Left ventricle myocardium inferior (tissue), 1 donor: ENCODE measurements at regions not wholly inside any gene's neighbourhood (a gene's known extent, or its start where the extent isn't known, plus 50 kb on each side); places are given as distances from the start of the nearest gene placed in this dataset.

ENCODE experiments used
- DNase-seq: peaks from one replicate; pipeline ENCODE4 v3.0.0-alpha.2; 2020
- H3K27ac ChIP-seq: fragments of 200-600 bp; replicated peaks from 2 replicates; pipeline ENCODE4 v1.8.0; 2021
- H3K27me3 ChIP-seq: fragments of 200-600 bp; 2 replicates; pipeline ENCODE4 v1.8.0; 2021; ENCODE audit warnings: low read depth
- H3K36me3 ChIP-seq: fragments of 200-600 bp; 2 replicates; pipeline ENCODE4 v1.8.0; 2021
- H3K4me1 ChIP-seq: fragments of 200-600 bp; 2 replicates; pipeline ENCODE4 v1.8.0; 2021
- H3K4me3 ChIP-seq: fragments of 200-600 bp; 2 replicates; pipeline ENCODE4 v1.8.0; 2021; ENCODE audit warnings: mild to moderate bottlenecking, moderate library complexity
- H3K9me3 ChIP-seq: fragments of 200-600 bp; replicated peaks from 2 replicates; pipeline ENCODE4 v1.8.0; 2021
- intact Hi-C: fragments of 100-400 bp; cut with micrococcal nuclease; formaldehyde crosslinking; loops from one replicate; pipeline ENCODE4 v1.11.0; 2022
- TF ChIP-seq, protein P1 (sequence below): fragments of 200-600 bp; IDR thresholded peaks from 2 replicates; pipeline ENCODE4 v1.8.0; 2021; ENCODE audit warnings: antibody characterized with exemption, mild to moderate bottlenecking, borderline replicate concordance
- donor health status: DM: no; HTN: yes; CAD: no; lungs with severe emphysema.

DNA sequence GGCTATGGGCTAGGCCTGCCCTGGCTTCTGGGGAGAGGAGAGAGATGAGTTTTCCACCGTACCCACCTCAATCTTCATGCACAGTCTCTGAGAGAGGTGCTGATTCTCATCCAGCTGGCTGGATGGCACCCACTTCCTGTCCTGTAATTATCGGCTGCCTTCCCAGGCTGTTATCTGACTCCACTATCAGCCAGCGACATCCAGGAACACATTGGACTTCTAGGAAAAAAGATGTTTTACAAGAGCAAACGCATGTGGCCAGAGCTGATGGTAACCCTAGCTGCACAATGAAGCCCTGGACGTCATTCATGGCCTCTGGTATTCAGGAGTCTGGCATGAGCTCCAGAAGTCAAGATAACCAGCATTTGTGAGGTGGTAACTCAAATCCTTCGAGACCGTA is 137.4 kb downstream of the EHF start:
- Histone ChIP-seq H3K27ac (no peak overlapping the region), H3K4me1 (no peaks in the 10 kb centered on the region), H3K36me3 (no peaks in the 10 kb centered on the region), H3K9me3 (peaks cover 7% of the 10 kb centered on the region), H3K27me3 (peaks cover 20% of the 10 kb centered on the region), H3K4me3 (no peak overlapping the region)
- intact Hi-C loops = no loop called here
- DNase-seq = no peak
- TF ChIP-seq, protein P1, sequence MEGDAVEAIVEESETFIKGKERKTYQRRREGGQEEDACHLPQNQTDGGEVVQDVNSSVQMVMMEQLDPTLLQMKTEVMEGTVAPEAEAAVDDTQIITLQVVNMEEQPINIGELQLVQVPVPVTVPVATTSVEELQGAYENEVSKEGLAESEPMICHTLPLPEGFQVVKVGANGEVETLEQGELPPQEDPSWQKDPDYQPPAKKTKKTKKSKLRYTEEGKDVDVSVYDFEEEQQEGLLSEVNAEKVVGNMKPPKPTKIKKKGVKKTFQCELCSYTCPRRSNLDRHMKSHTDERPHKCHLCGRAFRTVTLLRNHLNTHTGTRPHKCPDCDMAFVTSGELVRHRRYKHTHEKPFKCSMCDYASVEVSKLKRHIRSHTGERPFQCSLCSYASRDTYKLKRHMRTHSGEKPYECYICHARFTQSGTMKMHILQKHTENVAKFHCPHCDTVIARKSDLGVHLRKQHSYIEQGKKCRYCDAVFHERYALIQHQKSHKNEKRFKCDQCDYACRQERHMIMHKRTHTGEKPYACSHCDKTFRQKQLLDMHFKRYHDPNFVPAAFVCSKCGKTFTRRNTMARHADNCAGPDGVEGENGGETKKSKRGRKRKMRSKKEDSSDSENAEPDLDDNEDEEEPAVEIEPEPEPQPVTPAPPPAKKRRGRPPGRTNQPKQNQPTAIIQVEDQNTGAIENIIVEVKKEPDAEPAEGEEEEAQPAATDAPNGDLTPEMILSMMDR = no peak

- H3K4me1 ChIP-seq = no peaks in the 10 kb centered on the region
- H3K9me3 ChIP-seq = peaks cover 5% of the 10 kb centered on the region
- H3K27ac ChIP-seq = no peak overlapping the region
- intact Hi-C loops = no loop called here
- H3K27me3 ChIP-seq = peaks cover 20% of the 10 kb centered on the region
- no peaks in the 10 kb centered on the region for H3K36me3 ChIP-seq
- TF ChIP-seq, protein P1 = no peak
- H3K4me3 ChIP-seq = no peak overlapping the region
- no peak for DNase-seq
Observed at GRCh38 chr11:34757026-34757451, 136.1 kb downstream of the EHF start.

DNA sequence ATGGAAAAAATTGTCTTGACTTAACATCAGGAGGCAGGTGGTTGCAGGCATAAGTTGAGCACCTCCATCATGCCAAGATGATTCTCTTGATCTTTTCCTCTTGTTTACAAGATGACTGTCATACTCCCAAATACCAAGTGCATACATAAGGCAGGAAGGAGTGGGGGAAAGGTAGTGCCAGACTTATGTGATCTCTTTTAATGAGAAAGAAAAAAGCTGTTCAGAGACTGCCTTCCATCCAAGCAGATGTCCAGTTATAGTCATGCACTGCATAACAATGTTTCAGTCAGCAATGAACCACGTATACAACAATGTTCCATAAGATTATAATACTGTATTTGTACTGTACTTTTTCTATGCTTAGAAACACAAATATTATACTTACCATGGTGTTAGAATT is 135.7 kb downstream of the EHF start:
- intact Hi-C loops = no loop called here
- Histone ChIP-seq H3K27ac (no peak overlapping the region), H3K27me3 (peaks cover 20% of the 10 kb centered on the region), H3K9me3 (peaks cover 5% of the 10 kb centered on the region), H3K4me3 (no peak overlapping the region), H3K36me3 (no peaks in the 10 kb centered on the region), H3K4me1 (peaks cover 1% of the 10 kb centered on the region)
- TF ChIP-seq, protein P1 = no peak
- DNase-seq = no peak

- H3K4me1 ChIP-seq = peaks cover 7% of the 10 kb centered on the region
- no peak overlapping the region for H3K27ac ChIP-seq
- no peak overlapping the region for H3K4me3 ChIP-seq
- no peak for DNase-seq
- TF ChIP-seq, protein P1 = no peak
- H3K36me3 ChIP-seq = no peaks in the 10 kb centered on the region
- peaks cover 5% of the 10 kb centered on the region for H3K9me3 ChIP-seq
- peaks cover 20% of the 10 kb centered on the region for H3K27me3 ChIP-seq
- intact Hi-C loops = no loop called here
Observed at GRCh38 chr11:34755671-34756070, 134.8 kb downstream of the EHF start.

- intact Hi-C loops = no loop called here
Observed at GRCh38 chr11:34754171-34754823, 133.4 kb downstream of the EHF start.

More at GRCh38 chr11:34754171-34754823, 133.4 kb downstream of the EHF start:
- TF ChIP-seq, protein P1 = no peak
- DNase-seq = no peak
- Histone ChIP-seq H3K27me3 (peaks cover 20% of the 10 kb centered on the region), H3K4me1 (peaks cover 16% of the 10 kb centered on the region), H3K36me3 (no peaks in the 10 kb centered on the region), H3K4me3 (no peak overlapping the region), H3K9me3 (no peaks in the 10 kb centered on the region), H3K27ac (no peak overlapping the region)
